ENCODE measurements at regions not wholly inside any gene's neighbourhood (a gene's known extent, or its start where the extent isn't known, plus 50 kb on each side); places are given as distances from the start of the nearest gene placed in this dataset.

- no peaks in the 10 kb centered on the region for H3K4me1 ChIP-seq (replicated peaks in 1 of 4; ENCODE audit: control insufficient read depth in 3 of 4, insufficient read depth in 4 of 4, low read length in 3 of 4)
- no peak overlapping the region for H3K27ac ChIP-seq (ENCODE audit: low read depth, low read length)
- no peaks in the 10 kb centered on the region for H3K79me1 ChIP-seq (ENCODE audit: low read depth, low read length)
- no peaks in the 10 kb centered on the region for H3K79me2 ChIP-seq (ENCODE audit: control insufficient read depth in 1 of 2, insufficient read depth in 2 of 2, low read length in 2 of 2)
- no peaks in the 10 kb centered on the region for H3K27me3 ChIP-seq (replicated peaks in 1 of 4; ENCODE audit: control insufficient read depth in 3 of 4, extremely low read depth in 1 of 4, insufficient read depth in 3 of 4, low read length in 3 of 4)
- no peak overlapping the region for H2AK5ac ChIP-seq (ENCODE audit: low read depth, low read length)
- H3K23me2 ChIP-seq (ENCODE audit: low read depth, low read length) = no peaks in the 10 kb centered on the region
- no peak overlapping the region for H2AFZ ChIP-seq (ENCODE audit: low read length)
- no peak overlapping the region for H3K56ac ChIP-seq (replicated peaks; ENCODE audit: insufficient read length, low read depth, low read length)
- FAIRE-seq (no peak), DNase-seq (ENCODE audit: low read depth in 1 of 2, low spot score in 2 of 2) (no peak)
- no peak overlapping the region for H3K23ac ChIP-seq (ENCODE audit: insufficient read length)
- no peak overlapping the region for H4K5ac ChIP-seq (ENCODE audit: insufficient read length, low read depth, low read length)
- H2BK120ac ChIP-seq (replicated peaks; ENCODE audit: low read depth, low read length) = no peak overlapping the region
- no peak for TF ChIP-seq SUZ12 (IDR thresholded peaks at IDR 0.05; ENCODE audit: low read length)
- TF ChIP-seq E2F6 (IDR thresholded peaks at IDR 0.05) = no peak
- TF ChIP-seq RXRA (IDR thresholded peaks at IDR 0.05; ENCODE audit: insufficient read depth, low read depth, low read length) = no peak
- no peak for TF ChIP-seq CBX8 (IDR thresholded peaks at IDR 0.05; ENCODE audit: borderline replicate concordance, low read depth, low read length)
- TF ChIP-seq MAFK (IDR thresholded peaks at IDR 0.05; ENCODE audit: low read depth, low read length) = no peak
- TF ChIP-seq, protein P1, sequence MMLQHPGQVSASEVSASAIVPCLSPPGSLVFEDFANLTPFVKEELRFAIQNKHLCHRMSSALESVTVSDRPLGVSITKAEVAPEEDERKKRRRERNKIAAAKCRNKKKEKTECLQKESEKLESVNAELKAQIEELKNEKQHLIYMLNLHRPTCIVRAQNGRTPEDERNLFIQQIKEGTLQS (IDR thresholded peaks at IDR 0.05; ENCODE audit: insufficient read depth, low read depth, low read length) = no peak
- peak; percentile 69 for TF ChIP-seq BACH1 (IDR thresholded peaks at IDR 0.05; ENCODE audit: low read length)
- CTCF ChIA-PET (ENCODE audit: partially characterized antibody) = interaction anchor here (0.7 kb wide), 1 partner anchor 602 kb away, joined by 3 read pairs; no protein-coding TSS in a partner anchor
- H3K9me3 ChIP-seq (ENCODE audit: insufficient read depth in 2 of 2, low read depth in 1 of 2, low read length in 1 of 2) = no peaks in the 10 kb centered on the region
- H2BK5ac ChIP-seq (ENCODE audit: low read depth, low read length) = no peak overlapping the region
- POLR2A ChIA-PET (ENCODE audit: partially characterized antibody) = no interaction called here
- no peaks in the 10 kb centered on the region for H4K20me1 ChIP-seq (replicated peaks in 1 of 2; ENCODE audit: control insufficient read depth in 1 of 2, insufficient read depth in 2 of 2, low read length in 2 of 2)
- no peak overlapping the region for H3K9ac ChIP-seq (replicated peaks in 1 of 4; ENCODE audit: extremely low read depth in 1 of 4, low read depth in 3 of 4, low read length in 3 of 4)
- H3K18ac ChIP-seq (ENCODE audit: extremely low read depth, low read length) = no peak overlapping the region; the same call in 1 of the 2 replicates
- no peak overlapping the region for H3K4me2 ChIP-seq (ENCODE audit: insufficient read depth in 1 of 2, low read depth in 2 of 2, low read length in 2 of 2)
- no peak overlapping the region for H3K4me3 ChIP-seq (ENCODE audit: extremely low read depth in 1 of 4, insufficient read depth in 2 of 4, low read depth in 3 of 4, low read length in 4 of 4)
- H2BK20ac ChIP-seq (ENCODE audit: low read length) = no peak overlapping the region
- no peak overlapping the region for H4K8ac ChIP-seq (ENCODE audit: extremely low read depth, insufficient read depth, low read length)
- H3K4ac ChIP-seq (replicated peaks; ENCODE audit: insufficient read length, low read depth, low read length) = no peak overlapping the region
- no peak overlapping the region for H3K14ac ChIP-seq (ENCODE audit: insufficient read length)
- H4K91ac ChIP-seq (replicated peaks; ENCODE audit: insufficient read length, low read length) = no peak overlapping the region
- no peak overlapping the region for H2BK12ac ChIP-seq (ENCODE audit: low read depth, low read length)
- WGBS, 2 experiments (ENCODE audit: extremely low coverage in 1 of 2, insufficient coverage in 1 of 2, insufficient read length in 1 of 2, insufficient replicate concordance in 2 of 2, low coverage in 1 of 2, low lambda C conversion rate in 2 of 2, missing lambda C conversion rate in 1 of 2) = 80% methylated on average over 1 of the region's 1 CpG; no CpG with 5 or more reads in 1 of the 2 experiments
- H3K36me3 ChIP-seq (ENCODE audit: control insufficient read depth in 2 of 4, insufficient read depth in 4 of 4, low read length in 3 of 4) = no peaks in the 10 kb centered on the region
- no peak overlapping the region for H2BK15ac ChIP-seq (ENCODE audit: low read length)
Measured at GRCh38 chr20:39716796-39717341, 754.7 kb downstream of the DHX35 start.
